PC-9 (cell line): ENCODE measurements at regions not wholly inside any gene's neighbourhood (a gene's known extent, or its start where the extent isn't known, plus 50 kb on each side); places are given as distances from the start of the nearest gene placed in this dataset.

ENCODE experiments used
- BruUV-seq: library from RNA; stranded (reverse); fragments of 400-500 nt; replicated peaks from 2 replicates; lab custom pipeline; 2021; lab: Mats Ljungman, UMichigan
- CTCF ChIA-PET: fragments of 300-600 bp; sonication (Branson Sonifier 250); formaldehyde crosslinking; loops from one replicate; lab custom pipeline; 2022; ENCODE audit warnings: antibody characterized with exemption; lab: Charles Lee
- POLR2A ChIA-PET: fragments of 300-600 bp; sonication (Branson Sonifier 250); formaldehyde crosslinking; loops from one replicate; lab custom pipeline; 2022; ENCODE audit warnings: antibody characterized with exemption; ENCODE audit not compliant: unreplicated experiment; lab: Charles Lee
- DNase-seq, 2 experiments: peaks; one replicate each; pipeline versions ENCODE4 v3.0.0 to v3.0.0-alpha.2; 2015 to 2022; ENCODE audit warnings: mixed read lengths in 1 of 2
- H2AFZ ChIP-seq: fragments of 200-600 bp; sonication (generic); 2 replicates; pipeline ENCODE4 v1.8.1; 2017; ENCODE audit warnings: antibody characterized with exemption
- H3F3A ChIP-seq: fragments of 200-600 bp; sonication (generic); 2 replicates; pipeline ENCODE4 v1.8.1; 2017; ENCODE audit warnings: antibody characterized with exemption, mild to moderate bottlenecking, low read depth; ENCODE audit not compliant: insufficient read depth
- H3K27ac ChIP-seq: fragments of 200-600 bp; sonication (generic); 2 replicates; pipeline ENCODE4 v1.6.1; 2016; ENCODE audit warnings: mixed run types
- H3K27me3 ChIP-seq: fragments of 200-600 bp; sonication (generic); 2 replicates; pipeline ENCODE4 v1.6.1; 2016; ENCODE audit warnings: low read depth, mixed run types; ENCODE audit not compliant: insufficient read depth
- H3K36me3 ChIP-seq: fragments of 200-600 bp; sonication (generic); 2 replicates; pipeline ENCODE4 v1.6.1; 2016; ENCODE audit warnings: low read depth, mixed run types
- H3K4me1 ChIP-seq: fragments of 200-600 bp; sonication (generic); replicated peaks from 2 replicates; pipeline ENCODE4 v1.6.1; 2016; ENCODE audit warnings: mixed run types; ENCODE audit not compliant: insufficient read depth
- H3K4me2 ChIP-seq: fragments of 200-600 bp; sonication (generic); 2 replicates; pipeline ENCODE4 v1.6.1; 2017; ENCODE audit warnings: mixed run types
- H3K4me3 ChIP-seq: fragments of 200-600 bp; sonication (generic); 2 replicates; pipeline ENCODE4 v1.6.1; 2016; ENCODE audit warnings: mixed run types
- H3K79me2 ChIP-seq: fragments of 200-600 bp; sonication (generic); 2 replicates; pipeline ENCODE4 v1.6.1; 2017; ENCODE audit warnings: low read depth, mixed run types
- H3K9me2 ChIP-seq: fragments of 200-600 bp; sonication (generic); 2 replicates; pipeline ENCODE4 v1.8.1; 2017; ENCODE audit warnings: mild to moderate bottlenecking; ENCODE audit not compliant: insufficient read depth
- H3K9me3 ChIP-seq: fragments of 200-600 bp; sonication (generic); 2 replicates; pipeline ENCODE4 v1.8.1; 2016; ENCODE audit warnings: low read depth; ENCODE audit not compliant: insufficient read depth
- H4K20me1 ChIP-seq: fragments of 200-600 bp; sonication (generic); 2 replicates; pipeline ENCODE4 v1.8.1; 2017; ENCODE audit not compliant: insufficient read depth
- CTCF ChIP-seq: fragments of 200-600 bp; sonication (generic); conservative IDR thresholded peaks from 2 replicates; pipeline ENCODE4 v1.6.1; 2017; ENCODE audit warnings: mixed run types, antibody characterized with exemption, mild to moderate bottlenecking, moderate library complexity
- EZH2 ChIP-seq: fragments of 200-600 bp; sonication (generic); IDR thresholded peaks from 2 replicates; pipeline ENCODE4 v1.8.0; 2017; ENCODE audit warnings: antibody characterized with exemption, low read depth
- intact Hi-C: fragments of 100-400 bp; cut with micrococcal nuclease; formaldehyde crosslinking; loops from one replicate; pipeline ENCODE4 v1.10.0; 2022; ENCODE audit not compliant: unreplicated experiment

- Histone ChIP-seq H3K4me1 (no peaks in the 10 kb centered on the region), H3K27ac (no peak overlapping the region), H3K4me2 (no peak overlapping the region), H3K27me3 (no peaks in the 10 kb centered on the region), H2AFZ (no peak overlapping the region), H3K36me3 (no peaks in the 10 kb centered on the region), H3K4me3 (no peak overlapping the region), H3K79me2 (no peaks in the 10 kb centered on the region), H3K9me3 (no peaks in the 10 kb centered on the region), H4K20me1 (no peaks in the 10 kb centered on the region), H3F3A (no peaks in the 10 kb centered on the region), H3K9me2 (no peaks in the 10 kb centered on the region; the same call in 1 of the 2 replicates)
- CTCF ChIA-PET: no interaction called here
- no TSS peak for BruUV-seq
- POLR2A ChIA-PET: no interaction called here
- DNase-seq: no peak
- intact Hi-C loops: no loop called here
- TF ChIP-seq EZH2: no peak
- TF ChIP-seq CTCF: no peak
These were observed 1882.6 kb downstream of the TP53TG3F start for GRCh38 chr16:35342012-35342411.

- H3K79me2 ChIP-seq: no peaks in the 10 kb centered on the region
- no peaks in the 10 kb centered on the region for H3K36me3 ChIP-seq
- no peaks in the 10 kb centered on the region; the same call in 1 of the 2 replicates for H3K9me2 ChIP-seq
- no peaks in the 10 kb centered on the region for H3K9me3 ChIP-seq
- H4K20me1 ChIP-seq: no peaks in the 10 kb centered on the region
- POLR2A ChIA-PET: no interaction called here
- H3K27me3 ChIP-seq: no peaks in the 10 kb centered on the region
- no peaks in the 10 kb centered on the region for H3F3A ChIP-seq
- H3K27ac ChIP-seq: no peak overlapping the region
- H2AFZ ChIP-seq: no peak overlapping the region
- no peak for DNase-seq
- no peak overlapping the region for H3K4me3 ChIP-seq
- H3K4me1 ChIP-seq: no peaks in the 10 kb centered on the region
- CTCF ChIA-PET: no interaction called here
- intact Hi-C loops: no loop called here
- no TSS peak for BruUV-seq
- H3K4me2 ChIP-seq: no peak overlapping the region
- no peak for TF ChIP-seq CTCF
- no peak for TF ChIP-seq EZH2
These were observed 1884.8 kb downstream of the TP53TG3F start for GRCh38 chr16:35344012-35344762.

GRCh38 chr16:35352431-35352830, 1893.0 kb downstream of the TP53TG3F start:
- H3K27me3 ChIP-seq: no peaks in the 10 kb centered on the region
- intact Hi-C loops: no loop called here
- POLR2A ChIA-PET: no interaction called here
- H3K27ac ChIP-seq: no peak overlapping the region
- H3K79me2 ChIP-seq: no peaks in the 10 kb centered on the region
- TF ChIP-seq CTCF (no peak), EZH2 (no peak)
- DNase-seq: no peak
- no peaks in the 10 kb centered on the region for H4K20me1 ChIP-seq
- H3K36me3 ChIP-seq: no peaks in the 10 kb centered on the region
- no peaks in the 10 kb centered on the region for H3F3A ChIP-seq
- CTCF ChIA-PET: no interaction called here
- H3K4me2 ChIP-seq: no peak overlapping the region
- no peaks in the 10 kb centered on the region for H3K9me3 ChIP-seq
- no peaks in the 10 kb centered on the region for H3K4me1 ChIP-seq
- H3K9me2 ChIP-seq: no peaks in the 10 kb centered on the region
- no TSS peak for BruUV-seq
- no peak overlapping the region for H3K4me3 ChIP-seq
- H2AFZ ChIP-seq: no peak overlapping the region
